ENCODE measurements at regions not wholly inside any gene's neighbourhood (a gene's known extent, or its start where the extent isn't known, plus 50 kb on each side); places are given as distances from the start of the nearest gene placed in this dataset.

DNA sequence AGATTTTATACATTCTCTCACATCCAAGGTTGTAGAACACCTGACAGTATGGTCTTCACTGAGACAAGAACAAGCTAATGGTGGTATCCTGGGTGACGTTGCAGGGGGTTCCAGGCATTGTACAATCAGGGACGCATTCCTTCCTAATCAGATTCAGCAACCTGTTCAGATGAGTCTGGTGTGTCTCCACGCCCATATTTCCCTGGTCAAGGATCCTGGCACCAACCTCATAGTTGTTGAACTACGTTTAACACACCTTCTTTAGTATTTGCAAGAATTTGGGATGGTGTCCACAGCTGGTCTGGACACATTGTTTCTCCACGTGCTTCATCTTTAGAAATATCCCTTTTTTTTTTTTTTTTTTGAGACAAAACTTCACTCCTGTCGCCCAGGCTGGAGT lies 161.0 kb upstream of the CDYL start:
- TF ChIP-seq NFIC (IDR thresholded peaks at IDR 0.05) (no peak), EGR1 (IDR thresholded peaks at IDR 0.05) (no peak), EP300 (IDR thresholded peaks at IDR 0.05; ENCODE audit: borderline replicate concordance) (no peak), TCF12 (IDR thresholded peaks at IDR 0.05; ENCODE audit: low read depth) (no peak), RAD21 (IDR thresholded peaks at IDR 0.05; ENCODE audit: low read depth) (no peak), TEAD4 (IDR thresholded peaks at IDR 0.05) (no peak)
- TF ChIP-seq, protein P1, sequence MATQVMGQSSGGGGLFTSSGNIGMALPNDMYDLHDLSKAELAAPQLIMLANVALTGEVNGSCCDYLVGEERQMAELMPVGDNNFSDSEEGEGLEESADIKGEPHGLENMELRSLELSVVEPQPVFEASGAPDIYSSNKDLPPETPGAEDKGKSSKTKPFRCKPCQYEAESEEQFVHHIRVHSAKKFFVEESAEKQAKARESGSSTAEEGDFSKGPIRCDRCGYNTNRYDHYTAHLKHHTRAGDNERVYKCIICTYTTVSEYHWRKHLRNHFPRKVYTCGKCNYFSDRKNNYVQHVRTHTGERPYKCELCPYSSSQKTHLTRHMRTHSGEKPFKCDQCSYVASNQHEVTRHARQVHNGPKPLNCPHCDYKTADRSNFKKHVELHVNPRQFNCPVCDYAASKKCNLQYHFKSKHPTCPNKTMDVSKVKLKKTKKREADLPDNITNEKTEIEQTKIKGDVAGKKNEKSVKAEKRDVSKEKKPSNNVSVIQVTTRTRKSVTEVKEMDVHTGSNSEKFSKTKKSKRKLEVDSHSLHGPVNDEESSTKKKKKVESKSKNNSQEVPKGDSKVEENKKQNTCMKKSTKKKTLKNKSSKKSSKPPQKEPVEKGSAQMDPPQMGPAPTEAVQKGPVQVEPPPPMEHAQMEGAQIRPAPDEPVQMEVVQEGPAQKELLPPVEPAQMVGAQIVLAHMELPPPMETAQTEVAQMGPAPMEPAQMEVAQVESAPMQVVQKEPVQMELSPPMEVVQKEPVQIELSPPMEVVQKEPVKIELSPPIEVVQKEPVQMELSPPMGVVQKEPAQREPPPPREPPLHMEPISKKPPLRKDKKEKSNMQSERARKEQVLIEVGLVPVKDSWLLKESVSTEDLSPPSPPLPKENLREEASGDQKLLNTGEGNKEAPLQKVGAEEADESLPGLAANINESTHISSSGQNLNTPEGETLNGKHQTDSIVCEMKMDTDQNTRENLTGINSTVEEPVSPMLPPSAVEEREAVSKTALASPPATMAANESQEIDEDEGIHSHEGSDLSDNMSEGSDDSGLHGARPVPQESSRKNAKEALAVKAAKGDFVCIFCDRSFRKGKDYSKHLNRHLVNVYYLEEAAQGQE (IDR thresholded peaks at IDR 0.05; ENCODE audit: low read depth): no peak
